Skin of body (tissue), 1 donor: ENCODE measurements at regions not wholly inside any gene's neighbourhood (a gene's known extent, or its start where the extent isn't known, plus 50 kb on each side); places are given as distances from the start of the nearest gene placed in this dataset.
"Not testable (repeated sequence)": the region's sequence is repeated elsewhere in the genome, so short reads cannot be mapped to it uniquely, and the experiment has no call there.

Source experiments
- DNase-seq: peaks from one replicate; lab custom pipeline; 2025; lab: John Stamatoyannopoulos, UW

GRCh38 chr7:49100908-49101740, 176.8 kb downstream of the CDC14C start:
- DNase-seq: not testable (repeated sequence)

GRCh38 chr7:49102411-49102810, 178.1 kb downstream of the CDC14C start:
- no peak for DNase-seq

DNA sequence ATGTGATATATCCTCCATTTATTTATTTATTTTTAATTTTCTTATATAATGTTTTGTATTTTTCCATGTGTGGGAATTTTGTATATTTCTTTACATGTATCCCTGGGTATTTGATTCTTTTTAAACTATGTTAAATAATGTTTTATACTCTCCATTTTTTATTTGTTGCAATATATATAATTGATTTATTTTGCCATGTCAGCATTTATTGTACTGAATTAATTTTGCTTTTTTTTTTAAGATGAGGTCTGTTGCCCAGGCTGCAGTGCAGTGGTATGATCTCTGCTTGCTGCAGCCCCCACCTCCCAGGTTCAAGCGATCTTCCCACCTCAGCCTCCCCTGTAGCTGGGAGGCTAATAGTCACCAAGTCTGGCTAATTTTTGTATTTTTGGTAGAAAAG, 187.4 kb downstream of the CDC14C start:
- DNase-seq: no peak

DNA sequence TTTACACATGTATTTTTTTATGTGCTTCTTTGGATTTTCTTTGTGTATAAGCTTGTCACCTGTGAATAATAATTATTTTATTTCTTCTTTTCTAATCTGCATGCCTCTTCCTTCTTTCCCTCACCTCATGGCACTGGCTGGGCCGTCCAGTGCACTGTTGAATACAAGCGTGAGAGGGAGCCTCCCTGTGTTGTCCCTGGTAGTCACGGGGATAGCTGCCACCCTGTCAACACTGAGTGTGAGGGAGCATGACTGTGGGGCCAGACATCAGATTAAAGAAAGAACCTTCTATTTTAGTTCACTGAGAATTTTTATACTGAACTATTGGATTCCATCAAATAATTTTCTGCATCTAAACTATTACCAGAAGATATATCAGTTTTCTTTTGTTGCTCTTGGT, 187.9 kb downstream of the CDC14C start:
- DNase-seq: no peak

DNA sequence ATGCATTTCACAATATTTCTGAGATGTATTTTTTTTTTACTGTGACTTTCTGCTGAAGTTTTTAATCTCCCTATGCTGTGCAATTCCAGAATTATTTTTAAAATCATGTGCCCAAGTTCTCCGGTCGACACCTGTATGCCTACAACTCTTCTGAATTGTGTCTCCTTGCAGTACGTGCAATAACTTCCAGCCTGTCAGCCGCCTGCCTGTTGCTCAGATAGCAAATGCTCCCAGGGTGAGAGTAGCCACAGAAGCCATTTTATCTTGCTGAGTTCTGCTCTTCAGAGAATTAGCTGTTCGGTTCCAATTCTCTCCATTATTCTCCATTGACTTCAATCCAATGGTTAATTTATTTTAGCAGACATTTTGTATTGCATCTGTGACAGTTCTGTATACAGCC, 188.3 kb downstream of the CDC14C start:
- DNase-seq: no peak

- no peak for DNase-seq
Measured at GRCh38 chr7:49119706-49120105, 195.4 kb downstream of the CDC14C start.

DNA sequence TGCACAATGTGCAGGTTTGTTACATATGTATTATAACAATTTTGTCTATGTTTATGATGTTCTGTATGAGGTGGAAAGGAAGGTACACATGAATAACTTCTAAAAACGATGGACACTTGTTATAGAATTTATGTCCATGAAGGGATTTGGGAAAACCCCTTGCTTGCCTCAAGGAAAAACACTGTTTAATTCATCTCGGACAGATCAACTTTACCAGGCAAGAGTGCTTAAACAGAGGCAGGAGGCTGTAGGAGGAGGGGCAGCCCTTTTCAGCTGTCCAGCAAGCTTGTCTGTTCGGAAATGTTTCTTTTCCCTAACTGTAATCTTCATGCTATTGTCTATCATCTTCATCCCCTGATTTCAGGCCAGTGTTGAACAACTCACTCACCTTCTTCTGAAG, 200.9 kb downstream of the CDC14C start:
- DNase-seq: no peak

GRCh38 chr7:49127359-49127913, 203.1 kb downstream of the CDC14C start:
- DNase-seq: peak; percentile 54

- DNase-seq: no peak
Measured at GRCh38 chr7:49137978-49138377, 213.6 kb downstream of the CDC14C start.

DNA sequence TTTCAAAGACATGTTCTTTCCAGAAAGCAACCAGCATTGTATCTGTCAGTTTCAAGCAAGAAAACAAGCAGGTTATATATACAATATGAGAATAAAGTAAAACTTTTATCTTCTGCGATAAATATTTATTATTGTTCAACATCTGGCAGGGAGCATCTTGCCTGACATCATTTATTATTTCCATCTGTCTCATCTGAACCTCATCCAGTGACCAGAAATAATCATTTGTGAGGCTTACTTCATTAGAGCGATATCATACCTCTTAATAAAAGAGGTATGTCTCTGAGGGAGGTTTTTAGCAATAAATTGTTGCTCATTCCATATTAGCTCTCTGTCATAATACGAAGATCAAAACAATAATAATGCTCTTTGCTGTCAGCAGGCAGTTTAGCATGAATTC, 226.1 kb downstream of the CDC14C start:
- DNase-seq: peak; percentile 22

GRCh38 chr7:49151146-49151545, 226.8 kb downstream of the CDC14C start:
- peak; percentile 2 for DNase-seq

GRCh38 chr7:49158321-49158720, 234.0 kb downstream of the CDC14C start:
- no peak for DNase-seq

DNA sequence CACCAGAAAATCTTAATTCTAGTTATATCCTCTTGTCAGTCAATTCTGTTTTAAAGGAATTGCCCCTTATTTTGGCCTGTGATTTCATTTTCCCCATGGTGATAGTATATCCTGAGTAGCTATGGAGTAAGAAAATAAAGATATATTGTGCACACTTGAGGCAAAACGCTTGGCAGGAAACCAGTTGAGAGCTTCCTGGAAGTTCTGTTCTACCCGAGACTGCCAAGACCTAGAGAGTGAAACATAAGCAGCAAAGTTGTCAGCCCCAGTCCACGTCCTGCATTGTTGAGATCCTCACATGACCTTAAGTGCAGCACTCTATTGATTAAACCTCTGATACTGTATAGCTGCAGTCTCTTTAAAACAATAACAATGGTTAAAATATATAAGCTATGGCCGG, 235.2 kb downstream of the CDC14C start:
- peak; percentile 52 for DNase-seq

DNA sequence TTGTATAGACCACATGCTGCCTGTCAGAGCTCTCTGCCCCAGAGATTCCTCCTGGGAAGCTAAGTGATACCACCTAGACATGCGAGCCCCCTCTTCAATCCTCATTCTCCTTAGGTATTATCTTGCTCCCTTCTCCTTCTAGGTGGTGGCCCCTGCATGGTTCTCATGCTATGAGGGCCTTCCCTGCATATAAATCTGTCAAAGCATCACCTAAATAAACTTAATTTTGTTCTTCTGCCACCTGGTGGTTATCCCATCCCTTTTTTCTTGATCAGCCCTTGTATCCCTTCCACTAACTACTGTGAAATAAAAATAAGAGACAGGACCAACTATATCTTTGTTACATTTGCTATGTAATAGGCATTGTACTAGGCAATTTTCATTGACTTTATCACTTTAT, 242.1 kb downstream of the CDC14C start:
- no peak for DNase-seq

GRCh38 chr7:49172639-49173038, 248.3 kb downstream of the CDC14C start:
- no peak for DNase-seq

- DNase-seq: no peak
Measured at GRCh38 chr7:49174396-49174795, 250.0 kb downstream of the CDC14C start.

- DNase-seq: no peak
Measured at GRCh38 chr7:49187543-49188268, 263.4 kb downstream of the CDC14C start.

DNA sequence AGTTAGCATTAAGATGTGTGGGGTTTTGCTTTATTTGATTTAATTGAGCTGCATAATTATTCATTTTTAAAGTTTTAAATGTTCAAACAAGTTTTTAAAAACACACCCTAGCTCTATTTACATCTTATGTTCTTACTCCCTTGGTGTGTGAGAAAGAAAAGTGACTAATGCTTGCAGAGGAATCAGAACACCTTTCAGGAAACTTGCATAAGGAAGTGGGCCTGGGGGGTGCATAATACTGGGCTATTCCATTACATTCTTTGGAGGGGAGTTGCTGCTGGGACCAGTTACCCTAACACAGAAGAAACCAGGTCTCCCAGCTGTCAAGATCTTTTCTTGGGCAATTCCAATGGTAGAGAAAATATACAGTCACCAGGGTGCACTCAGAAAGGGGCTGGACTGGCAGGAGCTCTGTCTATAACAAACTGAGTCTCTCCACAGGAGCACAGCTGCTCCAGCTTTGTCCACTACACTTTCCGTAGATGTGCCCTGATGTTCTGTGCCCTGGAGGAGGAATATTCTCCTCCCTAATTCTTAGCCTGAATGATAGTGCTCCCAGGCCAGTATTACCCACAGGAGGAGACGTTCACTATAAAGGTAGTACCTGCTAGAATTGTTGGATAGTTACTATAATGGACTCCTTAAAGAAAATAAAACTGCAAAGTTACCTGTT, 304.2 kb downstream of the CDC14C start:
- DNase-seq: no peak

DNA sequence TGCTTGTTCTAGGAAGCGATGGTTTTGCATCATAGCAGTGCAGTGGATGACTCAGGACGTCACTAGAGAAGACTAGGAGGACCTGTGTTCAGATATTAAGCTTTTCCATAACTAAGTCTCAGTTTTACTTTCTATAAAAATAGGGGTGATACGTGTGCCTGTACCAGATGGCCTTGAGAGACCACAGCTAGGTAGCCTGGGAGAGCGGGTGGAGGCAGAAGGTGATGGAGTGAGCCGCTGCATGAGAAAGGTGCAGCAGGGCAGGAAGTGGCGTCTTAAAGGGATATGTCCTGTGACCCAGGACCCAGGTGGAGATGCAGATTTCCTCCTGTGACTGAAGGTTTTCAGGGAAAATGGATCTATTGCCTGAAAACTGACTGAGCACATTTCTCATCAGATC, 304.9 kb downstream of the CDC14C start:
- no peak for DNase-seq

DNA sequence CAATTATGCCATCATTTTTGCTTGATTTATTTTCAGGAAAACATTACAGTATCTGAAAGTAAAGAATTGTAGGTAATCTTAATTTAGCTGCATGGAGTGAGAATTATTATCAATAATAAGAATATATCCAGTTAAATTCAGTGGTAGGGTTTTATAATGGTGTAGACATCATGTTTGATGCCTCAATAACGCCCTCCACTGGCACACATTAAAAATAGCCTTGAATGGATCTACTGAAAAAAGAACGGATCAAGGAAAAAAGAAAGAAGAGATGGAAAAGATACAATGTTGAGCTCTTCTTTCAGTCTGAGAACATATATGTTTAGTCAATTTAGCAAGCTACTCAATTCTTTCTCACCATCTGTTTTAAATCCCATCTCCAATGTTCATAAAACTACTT, 319.2 kb downstream of the CDC14C start:
- DNase-seq: no peak

DNA sequence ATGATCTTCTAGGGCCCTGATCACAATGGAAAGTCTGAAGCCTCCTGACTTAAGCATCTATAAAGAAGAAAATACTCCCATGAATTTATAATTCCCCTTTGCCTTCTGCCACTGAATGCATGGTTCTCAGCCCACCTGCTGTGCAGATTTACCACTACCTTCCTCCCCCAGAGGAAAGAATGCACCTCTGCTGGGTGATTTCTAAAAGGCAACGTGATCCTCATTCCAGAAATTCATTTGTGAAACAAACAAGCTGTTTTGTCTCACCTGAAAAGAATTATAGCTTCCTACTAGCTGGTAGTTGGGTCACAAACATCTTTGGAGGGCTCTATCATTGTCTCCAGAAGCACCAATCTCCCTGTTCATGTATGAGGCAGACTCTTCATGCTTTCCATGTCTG, 320.2 kb downstream of the CDC14C start:
- DNase-seq: no peak

DNA sequence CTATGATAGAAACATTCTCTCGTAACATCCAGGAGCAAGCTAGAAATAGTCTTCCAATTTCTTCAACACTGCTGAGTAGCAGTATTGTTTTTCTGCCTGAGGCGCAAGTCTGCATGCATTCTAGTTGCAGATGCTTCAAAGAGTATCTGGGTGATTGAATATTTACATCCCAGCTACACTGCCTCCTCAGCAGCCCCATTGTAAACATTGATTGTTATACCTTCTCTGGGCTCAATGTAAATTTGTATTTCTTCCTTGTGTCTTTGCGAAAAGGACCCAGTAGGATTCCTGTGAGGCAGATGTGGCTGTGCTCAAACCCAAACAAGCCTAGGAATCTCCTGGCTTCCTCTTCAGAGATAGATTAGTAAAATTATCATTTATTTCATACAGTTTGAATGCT, 320.7 kb downstream of the CDC14C start:
- DNase-seq: no peak
